Ishikawa (cell line): ENCODE measurements at regions not wholly inside any gene's neighbourhood (a gene's known extent, or its start where the extent isn't known, plus 50 kb on each side); places are given as distances from the start of the nearest gene placed in this dataset.

Source experiments
- CEBPB ChIP-seq: IDR thresholded peaks from 2 replicates; pipeline ENCODE4 v1.6.1; 2012
- CREB1 ChIP-seq: IDR thresholded peaks from 2 replicates; pipeline ENCODE4 v1.6.1; 2012; ENCODE audit warnings: low read depth
- EGR1 ChIP-seq: IDR thresholded peaks from 2 replicates; pipeline ENCODE4 v1.6.1; 2012
- EP300 ChIP-seq: IDR thresholded peaks from 2 replicates; pipeline ENCODE4 v1.6.1; 2012; ENCODE audit warnings: borderline replicate concordance
- FOXM1 ChIP-seq: IDR thresholded peaks from 2 replicates; pipeline ENCODE4 v1.6.1; 2012; ENCODE audit warnings: low read depth, borderline replicate concordance
- NFIC ChIP-seq: IDR thresholded peaks from 2 replicates; pipeline ENCODE4 v1.6.1; 2012
- RAD21 ChIP-seq: IDR thresholded peaks from 2 replicates; pipeline ENCODE4 v1.6.1; 2012; ENCODE audit warnings: low read depth
- TAF1 ChIP-seq: IDR thresholded peaks from 2 replicates; pipeline ENCODE4 v1.6.1; 2012; ENCODE audit warnings: low read depth, mild to moderate bottlenecking
- TCF12 ChIP-seq: IDR thresholded peaks from 2 replicates; pipeline ENCODE4 v1.6.1; 2012; ENCODE audit warnings: low read depth
- TEAD4 ChIP-seq: IDR thresholded peaks from 2 replicates; pipeline ENCODE4 v1.6.1; 2012
- YY1 ChIP-seq: IDR thresholded peaks from 2 replicates; pipeline ENCODE4 v1.6.1; 2012; ENCODE audit warnings: low read depth
- ZBTB7A ChIP-seq: IDR thresholded peaks from 2 replicates; pipeline ENCODE4 v1.6.1; 2012; ENCODE audit warnings: low read depth
- TF ChIP-seq, protein P1 (sequence below): IDR thresholded peaks from 2 replicates; pipeline ENCODE4 v1.6.1; 2012; ENCODE audit warnings: low read depth, mild to moderate bottlenecking
- TF ChIP-seq, protein P2 (sequence below): IDR thresholded peaks from 2 replicates; pipeline ENCODE4 v1.6.1; 2012
- TF ChIP-seq, protein P3 (sequence below): IDR thresholded peaks from 2 replicates; pipeline ENCODE4 v1.6.1; 2012

DNA sequence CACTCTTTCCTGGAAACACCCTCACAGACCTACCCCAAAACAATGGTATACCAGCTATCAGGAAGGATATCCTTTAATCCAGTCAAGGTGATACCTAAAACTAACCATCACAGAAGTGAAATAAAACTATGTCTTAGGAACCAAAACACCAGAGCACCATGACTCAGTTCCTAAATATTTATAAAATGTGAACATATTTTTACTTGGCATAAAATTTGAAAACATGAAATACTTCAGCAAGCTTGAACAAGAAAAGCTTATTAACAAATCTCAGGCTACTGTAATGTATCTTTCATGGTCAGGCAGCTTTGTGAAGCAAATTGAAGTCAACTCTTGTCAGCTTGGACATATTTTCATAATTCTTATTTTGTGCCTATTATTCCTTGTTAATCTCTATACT is 440.8 kb upstream of the CDH20 start:
- TF ChIP-seq CREB1 (no peak), EP300 (no peak), TAF1 (no peak), RAD21 (no peak), ZBTB7A (no peak)

DNA sequence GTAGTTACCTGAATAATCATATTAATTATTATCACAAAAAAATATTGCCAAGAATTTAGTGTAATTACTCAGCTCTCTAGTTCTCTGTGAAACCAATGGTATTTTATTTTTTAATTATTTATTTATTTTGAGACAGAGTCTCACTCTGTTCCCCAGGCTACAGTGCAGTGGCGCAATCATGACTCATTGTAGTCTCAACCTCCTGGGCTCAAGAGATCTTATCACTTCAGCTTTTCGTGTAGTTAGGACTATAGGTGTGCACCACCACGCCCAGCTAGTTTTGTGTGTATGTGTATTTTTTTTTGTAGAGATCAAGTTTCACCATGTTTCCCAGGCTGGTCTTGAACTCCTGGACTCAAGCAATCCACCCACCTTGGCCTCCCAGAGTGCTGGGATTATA is 440.4 kb upstream of the CDH20 start:
- TF ChIP-seq, protein P1, sequence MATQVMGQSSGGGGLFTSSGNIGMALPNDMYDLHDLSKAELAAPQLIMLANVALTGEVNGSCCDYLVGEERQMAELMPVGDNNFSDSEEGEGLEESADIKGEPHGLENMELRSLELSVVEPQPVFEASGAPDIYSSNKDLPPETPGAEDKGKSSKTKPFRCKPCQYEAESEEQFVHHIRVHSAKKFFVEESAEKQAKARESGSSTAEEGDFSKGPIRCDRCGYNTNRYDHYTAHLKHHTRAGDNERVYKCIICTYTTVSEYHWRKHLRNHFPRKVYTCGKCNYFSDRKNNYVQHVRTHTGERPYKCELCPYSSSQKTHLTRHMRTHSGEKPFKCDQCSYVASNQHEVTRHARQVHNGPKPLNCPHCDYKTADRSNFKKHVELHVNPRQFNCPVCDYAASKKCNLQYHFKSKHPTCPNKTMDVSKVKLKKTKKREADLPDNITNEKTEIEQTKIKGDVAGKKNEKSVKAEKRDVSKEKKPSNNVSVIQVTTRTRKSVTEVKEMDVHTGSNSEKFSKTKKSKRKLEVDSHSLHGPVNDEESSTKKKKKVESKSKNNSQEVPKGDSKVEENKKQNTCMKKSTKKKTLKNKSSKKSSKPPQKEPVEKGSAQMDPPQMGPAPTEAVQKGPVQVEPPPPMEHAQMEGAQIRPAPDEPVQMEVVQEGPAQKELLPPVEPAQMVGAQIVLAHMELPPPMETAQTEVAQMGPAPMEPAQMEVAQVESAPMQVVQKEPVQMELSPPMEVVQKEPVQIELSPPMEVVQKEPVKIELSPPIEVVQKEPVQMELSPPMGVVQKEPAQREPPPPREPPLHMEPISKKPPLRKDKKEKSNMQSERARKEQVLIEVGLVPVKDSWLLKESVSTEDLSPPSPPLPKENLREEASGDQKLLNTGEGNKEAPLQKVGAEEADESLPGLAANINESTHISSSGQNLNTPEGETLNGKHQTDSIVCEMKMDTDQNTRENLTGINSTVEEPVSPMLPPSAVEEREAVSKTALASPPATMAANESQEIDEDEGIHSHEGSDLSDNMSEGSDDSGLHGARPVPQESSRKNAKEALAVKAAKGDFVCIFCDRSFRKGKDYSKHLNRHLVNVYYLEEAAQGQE, result no peak
- TF ChIP-seq ZBTB7A (no peak), NFIC (no peak), TAF1 (no peak), TEAD4 (no peak), CREB1 (no peak), TCF12 (no peak), EP300 (no peak), YY1 (no peak), RAD21 (no peak), FOXM1 (no peak), CEBPB (no peak), EGR1 (no peak)
- TF ChIP-seq, protein P2, sequence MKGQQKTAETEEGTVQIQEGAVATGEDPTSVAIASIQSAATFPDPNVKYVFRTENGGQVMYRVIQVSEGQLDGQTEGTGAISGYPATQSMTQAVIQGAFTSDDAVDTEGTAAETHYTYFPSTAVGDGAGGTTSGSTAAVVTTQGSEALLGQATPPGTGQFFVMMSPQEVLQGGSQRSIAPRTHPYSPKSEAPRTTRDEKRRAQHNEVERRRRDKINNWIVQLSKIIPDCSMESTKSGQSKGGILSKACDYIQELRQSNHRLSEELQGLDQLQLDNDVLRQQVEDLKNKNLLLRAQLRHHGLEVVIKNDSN, result no peak
- TF ChIP-seq, protein P3, sequence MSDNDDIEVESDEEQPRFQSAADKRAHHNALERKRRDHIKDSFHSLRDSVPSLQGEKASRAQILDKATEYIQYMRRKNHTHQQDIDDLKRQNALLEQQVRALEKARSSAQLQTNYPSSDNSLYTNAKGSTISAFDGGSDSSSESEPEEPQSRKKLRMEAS, result no peak

DNA sequence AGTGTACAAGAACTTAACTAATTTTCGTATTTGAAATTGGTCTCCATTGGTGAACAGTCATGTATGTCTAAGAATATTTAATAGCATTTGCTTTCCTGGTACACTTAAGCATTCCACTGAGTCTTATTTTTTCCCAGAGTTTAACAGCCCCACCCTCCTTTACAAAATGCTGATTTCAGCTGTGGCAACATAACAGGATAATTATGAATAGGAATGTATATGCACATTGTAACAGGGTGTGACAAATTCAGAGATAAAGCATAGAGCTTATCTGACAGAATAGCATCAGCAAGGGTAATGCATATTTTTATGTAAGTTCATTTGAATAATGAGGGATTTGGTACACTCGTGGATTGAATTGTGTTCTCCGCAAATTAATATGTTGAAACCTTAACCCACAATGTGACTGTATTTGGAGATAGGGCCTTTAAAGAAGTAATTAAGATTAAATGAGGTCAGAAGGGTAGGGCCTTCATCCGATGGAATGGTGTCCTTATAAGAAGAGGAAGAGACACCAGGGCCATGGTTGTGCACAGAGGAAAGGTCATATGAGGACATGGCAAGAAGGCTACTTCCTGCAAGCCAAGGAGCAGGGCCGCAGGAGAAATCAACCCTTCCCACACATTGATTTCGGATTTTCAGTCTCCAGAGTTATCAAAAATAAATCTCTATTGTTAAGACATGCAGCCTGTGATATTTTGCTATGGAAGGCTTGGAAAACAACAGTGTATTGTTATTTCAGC is 439.7 kb upstream of the CDH20 start:
- TF ChIP-seq RAD21 (no peak), TAF1 (no peak), YY1 (no peak), ZBTB7A (no peak), NFIC (no peak), EP300 (no peak), CREB1 (no peak), TEAD4 (no peak), CEBPB (no peak)
- TF ChIP-seq, protein P3, result no peak
- TF ChIP-seq, protein P2, result no peak

DNA sequence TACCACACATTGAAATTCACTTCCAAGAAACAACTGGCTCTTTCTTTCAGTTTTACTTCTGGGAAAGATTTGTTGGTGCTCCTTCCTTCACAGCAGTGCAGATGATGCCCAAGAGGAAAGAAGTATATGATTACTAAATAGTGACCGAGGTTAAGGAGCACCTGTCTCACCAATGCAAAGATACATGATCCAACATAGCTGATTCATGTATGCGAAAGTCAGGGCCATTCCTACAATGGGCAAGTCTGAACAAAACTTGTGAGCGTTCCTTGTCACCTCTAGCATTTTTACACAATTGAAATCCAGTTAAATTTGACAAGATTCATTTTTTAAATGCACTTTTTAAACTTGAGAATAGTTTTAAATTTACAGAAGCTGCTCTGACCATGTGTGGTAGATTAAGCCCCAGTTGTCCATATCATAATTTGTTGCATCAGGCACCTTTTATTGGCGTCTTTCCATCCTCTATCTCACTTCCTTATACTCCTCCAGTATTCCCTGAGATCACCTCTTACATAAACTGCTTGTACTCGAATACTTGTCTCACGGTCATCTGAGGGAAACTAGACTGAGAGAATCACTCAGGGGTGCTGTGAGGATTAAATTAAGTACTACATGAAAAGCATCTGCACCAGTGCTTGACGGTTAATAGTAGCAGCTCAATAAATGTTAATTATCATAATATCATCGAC is 438.8 kb upstream of the CDH20 start:
- no peak for TF ChIP-seq TEAD4

DNA sequence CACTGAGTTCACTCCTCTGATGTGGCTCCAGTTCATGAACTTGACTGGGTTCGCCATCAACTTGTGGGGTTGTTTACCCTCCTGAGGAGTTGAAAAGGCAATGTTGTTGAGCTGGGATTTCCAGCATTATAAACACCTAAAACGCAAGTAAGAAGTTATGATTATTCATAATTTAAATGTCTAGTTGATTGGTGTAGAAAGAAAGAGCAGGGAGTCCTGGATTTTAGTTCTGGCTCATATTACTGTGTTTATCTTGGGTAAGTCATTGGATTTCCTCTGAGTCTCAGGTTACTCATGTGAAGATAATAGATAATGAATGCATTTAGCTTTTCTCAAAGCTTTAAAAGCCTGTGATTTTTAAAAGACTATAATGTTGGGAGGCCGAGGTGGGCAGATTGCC is 438.0 kb upstream of the CDH20 start:
- TF ChIP-seq, protein P2, result no peak
- TF ChIP-seq, protein P3, result no peak
- no peak for TF ChIP-seq EP300
- TF ChIP-seq CEBPB, result no peak
- TF ChIP-seq RAD21, result no peak
- TF ChIP-seq, protein P1, result no peak
- TF ChIP-seq ZBTB7A, result no peak
- no peak for TF ChIP-seq NFIC
- no peak for TF ChIP-seq FOXM1
- TF ChIP-seq YY1, result no peak
- TF ChIP-seq TCF12, result no peak
- TF ChIP-seq CREB1, result no peak
- no peak for TF ChIP-seq TAF1
